Dermis blood vessel endothelial cell (primary cell): ENCODE measurements at regions not wholly inside any gene's neighbourhood (a gene's known extent, or its start where the extent isn't known, plus 50 kb on each side); places are given as distances from the start of the nearest gene placed in this dataset.

Experiments
- DNase-seq: peaks from one replicate; pipeline ENCODE4 v3.0.0; 2010

- DNase-seq, result no peak
Measured at GRCh38 chr5:93929131-93929530, 187.7 kb upstream of the POU5F2 start.

- no peak for DNase-seq
Measured at GRCh38 chr5:93926831-93927620, 185.6 kb upstream of the POU5F2 start.

- DNase-seq, result peak; percentile 36
Measured at GRCh38 chr5:93925321-93925720, 183.9 kb upstream of the POU5F2 start.

DNA sequence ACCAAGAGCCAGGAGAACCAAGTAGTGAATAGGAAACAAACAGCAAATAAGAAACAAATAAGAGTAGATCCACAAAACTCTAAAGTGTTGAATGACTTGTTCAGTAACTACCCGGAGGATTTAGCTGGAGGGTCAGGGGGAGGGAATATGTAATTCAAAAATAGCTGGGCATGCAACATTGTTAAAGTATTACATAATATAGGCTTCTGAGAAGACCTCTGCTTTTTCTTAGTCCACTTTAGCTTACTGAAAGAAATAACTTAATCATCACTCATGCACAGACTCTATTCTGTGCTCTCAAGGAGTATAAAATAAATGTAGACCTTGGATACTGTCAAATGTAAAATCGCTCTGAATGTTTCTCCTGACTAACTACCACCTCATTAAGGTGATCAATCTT, 183.2 kb upstream of the POU5F2 start:
- no peak for DNase-seq

DNA sequence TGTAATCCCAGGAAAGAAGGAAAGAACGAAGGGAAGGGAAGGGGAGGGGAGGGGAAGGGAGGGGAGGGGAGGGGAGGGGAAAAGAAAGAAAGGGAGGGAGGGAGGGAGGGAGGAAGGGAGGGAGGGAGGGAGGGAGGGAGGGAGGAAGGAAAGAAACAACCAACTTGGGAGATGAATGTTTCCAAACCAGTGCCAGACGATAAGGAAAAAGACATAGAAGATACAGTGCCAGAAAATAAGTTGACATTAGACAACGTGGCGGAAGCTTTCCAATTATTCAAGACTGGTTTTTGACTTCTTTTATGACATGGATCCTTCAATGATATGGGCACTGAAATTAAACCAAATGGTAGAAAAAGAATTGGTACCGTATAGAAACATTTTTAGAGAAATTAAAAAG, 181.2 kb upstream of the POU5F2 start:
- no peak for DNase-seq

DNA sequence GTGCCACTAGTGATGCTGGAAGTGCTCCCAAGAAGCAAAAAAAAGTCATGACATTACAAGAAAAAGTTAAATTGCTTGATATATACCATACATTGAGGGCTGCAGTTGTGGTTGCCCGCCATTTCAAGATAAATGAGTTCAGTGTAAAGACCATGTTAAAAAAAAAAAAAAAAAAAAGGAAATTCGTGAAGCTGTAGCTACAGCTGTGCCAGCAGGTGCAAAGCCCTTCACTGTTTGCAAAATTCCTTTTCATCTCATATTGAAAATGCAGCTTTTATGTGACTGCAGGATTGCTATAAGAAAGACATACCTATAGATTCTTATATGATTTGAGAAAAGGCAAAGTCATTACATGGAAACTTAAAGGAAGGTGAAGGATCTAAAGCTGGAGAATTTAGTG, 179.6 kb upstream of the POU5F2 start:
- no peak for DNase-seq

DNA sequence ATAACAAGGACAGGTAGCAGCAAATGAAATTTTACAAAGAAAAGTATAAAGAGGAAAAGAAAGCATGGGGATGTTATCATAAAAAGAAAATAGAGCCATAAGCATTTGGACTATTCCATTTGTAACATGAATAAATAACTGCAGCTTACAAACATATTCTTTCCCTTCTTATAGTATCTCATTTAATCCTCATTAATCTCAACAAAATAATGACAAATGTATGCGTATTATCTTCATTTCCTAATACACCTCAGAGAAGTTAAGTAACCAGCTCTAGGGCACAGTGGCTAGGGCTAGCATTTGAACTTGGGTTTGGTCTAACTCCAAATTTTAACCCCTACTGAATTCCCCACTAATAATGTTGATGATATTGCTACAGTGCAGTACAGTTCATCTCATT, 175.5 kb upstream of the POU5F2 start:
- no peak for DNase-seq

- DNase-seq, result peak; percentile 69
Measured at GRCh38 chr5:93915142-93915553, 173.7 kb upstream of the POU5F2 start.

- no peak for DNase-seq
Measured at GRCh38 chr5:93911609-93912008, 170.2 kb upstream of the POU5F2 start.

DNA sequence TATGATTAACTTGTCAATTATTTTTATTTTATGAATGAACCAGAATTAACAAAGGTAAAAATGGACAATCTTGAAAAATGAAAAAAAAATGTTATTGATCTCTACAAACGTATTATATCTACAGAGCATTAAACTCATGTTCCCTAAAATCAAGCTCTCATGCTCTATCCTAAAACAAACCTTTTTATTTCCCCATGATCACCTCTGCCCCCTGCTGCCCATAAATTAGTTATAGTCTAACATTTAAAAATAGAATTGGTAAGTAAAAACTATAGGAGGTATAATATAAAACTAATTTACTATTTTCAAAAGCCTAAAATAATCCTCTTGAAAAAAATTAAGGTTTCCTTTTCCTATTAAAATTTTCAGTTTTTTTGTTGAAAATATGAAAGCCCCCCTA, 168.0 kb upstream of the POU5F2 start:
- peak; percentile 31 for DNase-seq

- DNase-seq, result no peak
Measured at GRCh38 chr5:93904917-93905316, 163.5 kb upstream of the POU5F2 start.

DNA sequence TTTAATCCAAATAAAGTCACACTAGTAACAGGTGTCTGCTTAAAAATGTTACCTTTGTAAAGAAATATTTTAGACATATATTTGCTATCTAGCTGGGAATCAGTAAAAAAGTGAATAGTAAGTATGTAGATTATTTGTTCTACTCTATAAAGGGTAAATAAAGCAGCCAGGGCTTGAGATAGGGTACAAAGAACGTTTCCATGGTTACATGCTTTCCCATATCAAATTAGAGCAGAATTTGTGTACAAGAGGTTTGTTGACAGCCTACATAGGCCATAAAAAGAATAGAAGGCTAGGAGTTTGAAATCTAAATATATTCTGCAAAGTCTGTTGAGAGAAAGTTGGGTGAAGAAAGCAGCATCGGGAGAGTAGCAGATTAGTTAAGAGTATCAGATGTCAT, 160.9 kb upstream of the POU5F2 start:
- DNase-seq, result no peak

- peak; percentile 32 for DNase-seq
Measured at GRCh38 chr5:93899026-93899600, 157.7 kb upstream of the POU5F2 start.

DNA sequence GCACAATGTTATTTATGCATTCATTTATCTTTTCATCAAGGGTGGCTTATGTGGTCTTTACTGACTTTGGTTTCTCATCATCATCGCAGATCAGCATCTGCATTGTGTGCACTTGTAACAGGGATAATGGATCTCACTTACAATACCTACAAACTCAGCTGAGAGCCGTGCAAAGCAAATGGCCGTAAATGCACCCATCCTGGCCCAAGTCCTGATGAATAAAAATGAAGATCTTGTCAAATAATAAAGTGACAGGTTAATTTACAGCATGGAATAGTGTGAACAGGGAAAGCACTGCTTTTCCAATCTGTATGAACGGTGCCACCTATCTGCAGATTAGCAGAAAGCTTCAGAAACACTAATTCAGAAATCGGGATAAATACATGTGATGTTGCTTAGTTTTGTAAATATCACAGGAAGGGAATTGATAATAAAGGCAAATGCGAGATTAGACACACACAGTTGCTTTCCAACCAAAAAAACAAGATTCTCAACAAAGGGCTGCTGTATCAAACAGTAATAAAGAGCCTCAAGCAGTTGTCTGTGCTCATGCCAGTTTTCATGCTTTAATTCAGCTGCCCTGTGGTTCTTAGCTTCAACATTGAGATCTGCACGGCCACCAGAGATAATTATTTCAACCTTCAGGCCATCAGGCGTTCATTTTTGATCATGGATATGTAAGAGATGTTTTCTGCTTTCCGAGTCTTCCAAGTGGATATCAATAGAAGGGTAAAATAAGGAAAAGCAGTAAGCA, 153.4 kb upstream of the POU5F2 start:
- DNase-seq, result peak; percentile 33

DNA sequence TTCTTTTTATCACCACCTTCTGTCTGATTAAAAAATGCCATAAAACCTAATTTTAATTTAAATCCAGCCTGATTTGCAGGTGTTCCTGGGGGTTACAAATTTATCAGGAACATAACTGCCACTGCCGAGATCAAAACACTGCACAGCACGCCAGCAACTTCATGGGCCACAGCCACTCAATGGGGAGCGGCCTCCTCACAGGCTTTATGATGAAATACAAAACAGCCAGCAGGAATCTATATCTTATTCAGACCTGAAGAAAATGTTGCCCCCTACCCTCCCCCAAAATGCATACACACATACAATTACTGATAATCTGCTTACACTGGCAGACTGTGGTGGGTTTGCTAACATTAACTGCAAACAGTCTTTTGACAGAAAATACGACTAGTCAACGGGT, 151.7 kb upstream of the POU5F2 start:
- no peak for DNase-seq

DNA sequence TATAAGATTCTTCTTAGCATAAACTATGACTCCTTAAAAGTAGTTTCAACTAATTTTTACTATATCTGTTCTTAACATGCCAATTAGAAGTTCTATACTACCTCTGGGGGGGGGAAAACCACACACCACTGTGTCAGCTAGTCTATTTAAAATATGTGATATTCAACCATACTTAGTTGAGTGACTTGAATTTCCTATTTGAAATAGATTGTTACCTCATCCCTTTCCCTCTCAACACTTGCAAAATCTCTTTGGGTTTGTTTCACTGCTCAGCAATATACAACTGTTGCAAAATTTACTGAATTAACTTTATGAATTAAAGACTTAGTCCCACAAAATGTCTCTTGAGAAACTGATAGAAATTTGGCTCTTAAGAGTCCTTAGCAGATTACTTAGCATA, 151.1 kb upstream of the POU5F2 start:
- DNase-seq, result no peak

- no peak for DNase-seq
Measured at GRCh38 chr5:93891491-93892480, 150.4 kb upstream of the POU5F2 start.

- DNase-seq, result no peak
Measured at GRCh38 chr5:93890657-93891056, 149.3 kb upstream of the POU5F2 start.

DNA sequence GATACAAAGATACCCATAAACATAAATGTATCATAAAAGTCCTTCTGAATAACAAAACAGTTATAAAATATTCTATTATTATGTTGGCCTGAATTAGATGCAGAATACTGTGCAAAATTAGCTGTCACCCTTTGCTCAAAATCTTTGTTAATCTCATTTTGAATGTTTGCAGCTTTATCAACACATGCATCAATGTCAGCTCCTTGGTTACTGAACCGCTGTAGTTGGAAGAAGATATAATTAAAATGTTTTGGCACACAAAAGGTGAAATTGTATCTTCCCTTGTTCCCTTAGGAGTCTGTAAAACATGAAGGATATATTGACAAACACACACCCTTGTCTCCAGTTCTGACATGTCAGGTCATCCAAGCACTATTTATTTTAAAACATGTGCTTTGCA, 146.3 kb upstream of the POU5F2 start:
- DNase-seq, result no peak

- DNase-seq, result peak; percentile 1
Measured at GRCh38 chr5:93886917-93887361, 145.5 kb upstream of the POU5F2 start.

GRCh38 chr5:93886098-93886806, 144.9 kb upstream of the POU5F2 start:
- DNase-seq, result no peak

- DNase-seq, result no peak
Measured at GRCh38 chr5:93884254-93884653, 142.9 kb upstream of the POU5F2 start.
